IPS DF 19.7 (cell line): ENCODE measurements at regions not wholly inside any gene's neighbourhood (a gene's known extent, or its start where the extent isn't known, plus 50 kb on each side); places are given as distances from the start of the nearest gene placed in this dataset.

Experiments used
- DNase-seq: peaks from one replicate; pipeline ENCODE4 v3.0.0-alpha.2; 2013; ENCODE audit warnings: low read depth, low spot score

DNA sequence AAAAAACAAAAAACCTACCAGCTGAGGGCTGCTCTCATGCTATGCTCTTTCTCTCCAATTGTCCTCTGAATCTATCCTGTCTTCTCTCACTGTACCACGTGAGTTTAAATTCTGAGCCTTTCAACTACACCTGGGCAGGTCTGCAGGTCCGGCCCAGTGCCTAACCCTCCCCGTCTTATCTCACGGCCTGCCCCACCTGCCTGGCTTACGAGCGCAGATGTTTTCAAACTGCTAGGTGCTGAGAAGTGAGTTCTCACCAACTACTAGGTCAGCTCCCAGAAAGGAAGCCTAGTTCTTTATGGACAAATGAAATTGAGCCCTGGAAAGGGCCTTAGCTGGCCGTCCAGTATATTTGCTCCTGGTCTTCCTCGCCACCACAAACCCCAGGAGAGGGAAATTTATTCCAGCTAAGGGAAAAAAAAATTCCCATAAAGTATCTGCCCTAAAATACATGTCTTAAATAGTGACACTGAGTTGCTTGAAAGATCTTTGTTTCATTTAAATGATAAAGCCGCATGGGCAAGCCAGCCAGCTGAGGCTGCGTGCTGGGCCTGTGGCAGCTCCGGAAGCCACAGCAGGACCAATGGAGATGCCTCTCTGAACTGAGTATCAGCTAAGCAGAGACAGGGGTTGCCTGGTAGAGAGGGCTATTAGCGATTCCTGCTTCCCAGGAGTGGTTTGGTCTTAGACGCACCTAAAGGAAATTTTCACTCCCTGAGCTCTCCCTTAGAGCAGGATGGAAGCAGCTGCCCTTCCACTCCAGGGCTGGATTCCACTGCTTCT lies 92.5 kb upstream of the NCK2 start:
- no peak for DNase-seq

DNA sequence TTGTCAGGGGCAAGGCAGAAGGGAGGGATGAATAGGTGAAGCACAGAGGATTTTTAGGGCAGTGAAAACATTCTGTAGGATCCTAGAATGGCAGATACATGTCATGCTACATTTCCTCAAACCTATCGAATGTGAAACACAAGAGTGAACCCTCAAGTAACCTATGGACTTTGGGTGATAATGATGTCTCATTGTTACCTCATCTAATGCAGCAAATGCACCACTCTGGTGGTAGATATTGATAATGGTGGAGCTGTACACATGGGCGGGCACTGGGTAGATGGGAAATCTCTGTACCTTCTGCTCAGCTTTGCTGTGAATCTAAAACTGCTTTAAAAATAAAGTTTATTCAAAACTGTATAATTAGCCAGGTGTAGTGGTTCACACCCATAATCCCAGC lies 95.2 kb upstream of the NCK2 start:
- no peak for DNase-seq

DNA sequence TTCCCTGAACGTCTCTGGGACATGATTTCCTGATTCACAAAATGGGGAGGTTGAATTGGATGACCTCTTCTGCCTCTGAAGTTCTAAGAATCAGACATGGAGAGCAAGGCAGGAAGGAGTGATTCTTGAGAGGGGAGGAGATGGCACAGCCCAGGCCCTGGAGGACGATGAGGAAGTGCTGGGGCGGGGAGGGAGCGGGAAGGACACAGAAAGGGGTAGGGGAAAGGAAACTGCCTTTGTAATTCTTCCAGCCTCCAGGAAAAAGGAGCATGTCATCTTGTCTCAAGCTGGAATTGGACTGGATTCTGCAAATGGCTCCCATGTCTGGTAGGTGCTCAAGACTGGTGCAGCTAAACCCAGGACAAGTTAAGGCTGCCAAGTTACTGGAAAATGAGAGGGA lies 97.0 kb upstream of the NCK2 start:
- no peak for DNase-seq

DNA sequence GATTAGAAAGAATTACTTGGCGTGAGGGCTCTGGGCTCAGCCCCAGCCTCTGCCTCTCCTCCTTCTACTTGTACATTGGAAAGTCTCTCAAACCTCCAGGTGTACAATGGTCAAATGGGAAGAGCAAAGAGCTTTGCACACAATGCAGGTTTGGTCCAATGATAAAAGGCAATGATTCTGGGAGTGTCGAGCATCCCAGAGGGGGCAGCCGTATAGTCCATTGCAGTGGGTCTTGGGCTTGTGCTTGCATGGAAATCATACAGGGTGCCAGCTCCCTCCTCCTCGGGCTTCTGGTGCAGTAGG lies 98.0 kb upstream of the NCK2 start:
- no peak for DNase-seq

DNA sequence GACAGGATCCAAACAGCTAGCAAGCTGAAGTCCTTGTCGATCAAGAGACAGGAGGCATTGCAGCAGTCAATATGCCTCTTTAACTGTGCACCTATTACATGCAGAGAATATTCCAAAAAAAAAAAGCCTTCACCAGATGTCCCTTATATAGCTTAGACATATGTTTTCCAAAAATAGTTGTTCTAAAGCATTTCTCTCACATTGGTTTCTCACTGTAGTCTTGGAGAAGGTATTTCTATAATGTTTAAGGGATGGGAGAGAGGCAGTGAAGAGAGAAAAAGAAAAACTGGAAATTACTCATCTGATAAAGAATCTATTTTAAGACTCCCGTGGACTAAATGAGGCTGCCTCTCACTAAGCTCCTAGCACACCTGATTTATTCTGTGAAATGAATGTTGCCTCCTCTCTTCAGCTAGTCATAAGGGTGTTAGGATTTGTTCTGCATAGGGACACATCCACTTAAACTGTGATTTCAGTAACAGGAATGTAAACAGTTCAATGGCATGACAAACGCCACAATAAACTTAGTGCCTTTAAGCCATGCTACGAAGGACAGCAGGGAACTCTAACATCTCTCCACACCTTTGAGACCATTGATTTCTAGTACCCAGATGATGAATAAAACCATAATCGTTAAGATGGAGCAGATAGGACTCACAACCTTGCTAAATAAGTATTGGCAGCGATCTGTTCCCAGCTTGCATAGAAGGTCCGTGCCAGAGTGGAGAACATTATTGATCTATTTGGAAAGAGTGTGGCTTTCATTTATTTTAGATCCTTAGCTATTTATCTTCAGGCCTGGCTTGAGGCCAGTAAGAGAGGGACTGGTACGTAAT lies 98.6 kb upstream of the NCK2 start:
- no peak for DNase-seq

DNA sequence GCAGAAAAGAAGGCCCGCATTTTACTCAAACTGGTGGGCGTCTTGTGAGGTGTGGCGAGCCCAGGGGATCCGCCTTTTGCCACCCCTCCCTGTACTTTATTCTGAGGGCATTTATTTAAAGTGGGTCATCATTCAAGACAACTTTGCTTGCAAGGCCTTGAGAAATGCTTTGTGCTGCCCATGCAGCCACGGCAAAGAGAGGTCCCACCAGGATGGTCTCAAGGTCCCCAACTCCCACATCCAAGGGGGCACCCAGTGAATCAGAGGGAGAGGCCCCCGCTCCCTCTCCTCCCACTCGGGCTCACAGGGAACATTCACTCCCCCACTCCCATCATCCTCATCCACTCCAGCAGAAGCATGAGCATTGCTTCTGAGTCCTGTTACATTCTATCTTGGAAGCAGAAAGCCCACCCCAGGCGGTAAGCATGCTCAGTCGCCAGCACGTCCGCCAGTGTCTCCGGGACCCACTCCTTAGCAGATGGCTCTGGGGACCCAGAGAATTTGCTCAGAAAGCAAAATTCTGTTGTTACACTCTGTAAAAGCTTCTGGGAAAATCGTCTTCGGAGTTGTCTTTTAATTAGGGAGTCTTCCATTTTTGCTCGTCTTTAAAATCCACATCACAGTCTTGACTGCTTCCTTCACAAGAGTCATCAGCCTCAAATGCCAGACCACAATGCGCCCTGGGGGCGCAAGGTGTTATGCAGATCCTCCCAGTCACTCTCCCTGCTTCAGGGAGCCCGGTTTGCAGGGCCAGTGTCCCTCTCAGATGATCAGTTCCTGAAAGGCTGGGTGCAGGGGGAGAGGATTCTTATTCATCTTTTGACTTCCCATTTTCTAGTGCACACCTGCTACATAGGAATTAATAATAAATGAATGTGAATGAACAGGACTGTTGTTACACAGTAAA lies 99.4 kb upstream of the NCK2 start:
- DNase-seq = no peak

DNA sequence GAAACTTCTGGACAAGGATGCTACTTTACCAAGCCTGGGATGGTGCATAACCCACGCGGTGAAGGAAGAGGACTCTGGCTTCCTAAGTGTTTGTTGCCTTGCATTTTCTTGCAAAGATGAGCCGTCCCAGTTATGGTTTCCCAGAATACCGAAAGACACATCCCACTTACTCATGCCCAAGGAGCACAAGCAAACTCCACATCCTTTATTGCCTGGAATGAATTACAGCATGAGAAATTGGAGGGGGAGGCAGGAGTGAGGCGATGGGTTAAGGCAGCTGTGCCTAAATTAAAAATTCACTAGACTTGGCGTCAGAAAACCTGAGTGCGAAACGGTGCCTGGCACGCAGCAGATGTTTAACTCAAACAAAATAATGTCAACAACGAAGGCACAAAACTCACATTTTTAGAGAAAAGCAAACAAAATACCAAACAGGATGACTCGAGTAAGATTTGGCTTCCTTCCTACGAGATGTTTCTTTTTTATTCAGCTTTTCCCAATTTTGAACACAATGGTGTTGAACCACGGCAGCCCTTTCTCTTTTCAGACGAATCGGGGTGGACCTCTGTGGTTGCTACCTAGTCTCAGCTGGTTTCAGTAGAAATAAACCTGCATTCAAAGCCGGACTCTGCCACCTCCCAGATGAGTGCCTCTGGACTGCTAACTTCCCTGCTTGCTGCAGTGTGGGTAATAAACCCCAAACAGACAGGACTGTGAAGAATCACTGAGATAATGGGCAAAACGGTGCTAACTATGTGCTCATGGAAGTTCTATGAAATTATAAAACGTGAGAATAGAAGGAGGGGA lies 100.3 kb upstream of the NCK2 start:
- no peak for DNase-seq

DNA sequence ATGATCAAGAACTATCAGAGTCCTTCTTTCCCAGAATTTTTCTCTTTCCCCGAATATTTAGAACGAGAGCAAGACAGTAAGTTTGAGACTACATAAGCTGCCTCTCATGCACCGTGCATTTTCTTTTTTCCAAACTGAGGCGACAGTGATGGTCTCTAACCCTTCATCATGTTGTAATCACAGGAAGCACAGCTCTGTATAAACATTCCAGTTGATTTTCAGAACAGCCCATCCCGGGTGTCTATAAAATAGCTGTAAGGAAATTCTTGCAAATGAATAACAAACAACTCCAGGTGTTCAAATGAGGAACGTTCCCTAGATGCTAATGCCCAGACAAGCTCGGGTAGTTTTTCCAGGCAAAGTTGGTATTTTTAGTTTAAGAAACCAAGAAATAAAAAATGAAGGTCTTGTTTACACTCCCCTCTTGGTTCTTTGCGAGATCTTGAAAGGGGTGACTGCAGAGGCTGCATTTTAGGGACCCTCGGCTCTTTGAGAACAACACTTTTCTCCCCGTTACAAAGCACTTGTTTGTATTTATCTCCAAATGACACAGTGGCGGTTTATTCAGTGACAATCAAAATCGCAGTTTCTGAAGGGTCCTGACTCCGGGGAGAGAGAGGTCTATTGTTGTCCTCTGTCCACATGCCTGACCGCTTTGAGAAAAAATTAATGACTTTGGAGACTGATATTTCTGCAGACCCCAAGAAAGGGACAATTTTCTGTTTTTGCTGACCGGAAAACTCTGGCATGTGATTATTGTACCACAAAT lies 101.1 kb upstream of the NCK2 start:
- no peak for DNase-seq

DNA sequence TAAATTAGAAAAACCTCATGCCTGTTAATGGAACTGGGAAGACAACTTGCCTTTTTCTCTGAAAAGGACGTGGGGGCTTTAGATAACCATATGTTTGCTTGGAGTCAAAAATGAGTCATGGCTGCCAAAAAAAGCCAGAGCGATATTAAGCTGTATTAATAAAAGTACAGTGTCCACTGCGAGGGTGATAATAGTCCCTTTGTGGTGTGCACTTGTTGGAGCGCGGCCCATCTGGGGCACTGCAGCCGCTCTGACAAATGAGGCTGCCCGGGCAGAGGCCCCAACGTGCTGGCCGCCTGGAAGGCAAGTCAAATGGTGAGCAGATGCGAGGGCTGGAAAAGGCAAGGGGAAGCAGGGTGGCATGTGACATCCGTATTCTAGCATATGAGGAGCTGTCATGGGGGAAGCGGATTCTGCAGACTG lies 103.3 kb upstream of the NCK2 start:
- no peak for DNase-seq

DNA sequence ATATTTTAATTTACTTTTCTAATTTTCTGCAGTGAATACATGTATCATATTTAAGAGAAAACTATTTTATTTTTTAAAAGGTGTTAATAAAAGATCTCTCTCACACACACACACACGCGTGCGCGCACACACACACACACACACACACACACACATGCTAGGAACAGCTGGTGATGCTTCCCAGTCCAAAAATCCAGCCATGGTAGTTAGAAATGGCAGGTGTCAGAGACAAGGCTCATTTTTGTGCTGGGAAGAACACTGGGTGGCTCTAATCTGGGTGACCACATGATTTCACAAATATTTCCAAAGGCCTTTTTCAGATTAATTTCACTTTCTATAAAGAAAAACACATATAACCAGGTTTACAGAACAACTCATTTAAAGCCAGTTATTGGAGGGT lies 104.5 kb upstream of the NCK2 start:
- no peak for DNase-seq

DNA sequence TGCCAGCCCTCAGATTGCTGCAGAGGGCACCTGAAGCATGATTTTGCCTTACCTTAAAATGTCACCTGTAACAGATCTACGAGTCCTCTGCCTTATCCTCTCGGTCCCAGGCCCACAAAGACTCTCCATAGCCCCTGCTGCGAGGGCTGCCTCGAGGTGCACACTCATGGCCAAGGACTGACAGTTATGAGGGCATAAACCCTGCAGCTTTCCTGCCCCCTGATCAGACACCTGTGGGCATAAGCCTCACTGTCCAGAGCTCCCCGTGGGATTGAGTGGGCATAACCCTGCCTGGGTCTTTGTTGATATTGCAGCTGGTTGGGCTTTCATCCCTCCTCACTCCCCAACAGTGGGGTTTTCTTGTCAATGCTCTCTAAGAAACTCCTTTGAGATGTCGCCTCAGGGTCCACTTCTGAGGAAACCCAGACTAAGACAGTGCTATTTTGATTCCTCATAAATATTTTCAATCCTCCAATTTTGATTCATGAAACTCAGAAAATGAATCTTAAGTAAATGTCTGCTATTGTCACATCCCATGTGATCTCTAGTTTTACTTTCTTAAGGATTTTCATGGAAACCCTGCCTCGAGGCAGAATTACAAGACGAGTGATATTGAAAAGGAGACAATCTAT lies 108.5 kb upstream of the NCK2 start:
- DNase-seq = no peak

DNA sequence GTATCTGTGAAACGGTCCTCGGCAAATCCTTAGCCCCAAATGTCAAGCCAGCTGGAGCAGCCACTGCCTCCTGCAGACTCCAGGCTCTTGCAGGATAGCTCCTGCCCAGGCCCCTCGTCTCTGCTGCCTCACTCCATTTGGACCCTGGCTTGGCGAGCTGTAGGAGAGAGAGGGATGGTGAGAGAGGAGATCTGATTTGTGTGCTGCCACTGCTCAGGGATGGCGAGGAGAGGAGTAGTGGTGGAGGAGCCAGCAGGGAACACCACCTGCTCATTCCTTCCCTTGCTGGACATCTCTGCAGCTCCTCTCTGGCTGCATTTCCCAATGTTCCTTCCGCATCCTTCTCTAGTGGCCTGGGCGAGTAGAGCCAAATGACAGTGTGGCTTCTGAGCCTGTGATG lies 109.1 kb upstream of the NCK2 start:
- DNase-seq = no peak

DNA sequence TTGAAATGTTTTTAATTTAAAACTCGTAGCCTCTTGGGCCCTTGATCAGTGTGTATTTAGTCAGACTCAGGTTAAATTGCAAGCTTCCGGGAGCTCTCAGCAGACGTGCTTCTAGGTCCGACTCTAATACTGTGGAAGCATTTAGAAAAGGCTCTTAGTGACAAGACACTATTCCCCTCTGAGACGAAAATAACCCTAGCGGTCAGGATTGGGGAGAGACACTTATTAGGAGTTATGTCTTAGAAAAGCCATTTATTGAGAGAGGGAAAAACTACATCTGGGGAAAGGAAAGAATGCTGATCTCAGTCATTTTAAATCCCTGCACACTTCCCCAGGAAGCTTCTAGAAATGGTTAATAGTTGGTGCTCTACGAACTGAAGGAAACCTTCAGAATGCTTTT lies 110.5 kb upstream of the NCK2 start:
- no peak for DNase-seq

DNA sequence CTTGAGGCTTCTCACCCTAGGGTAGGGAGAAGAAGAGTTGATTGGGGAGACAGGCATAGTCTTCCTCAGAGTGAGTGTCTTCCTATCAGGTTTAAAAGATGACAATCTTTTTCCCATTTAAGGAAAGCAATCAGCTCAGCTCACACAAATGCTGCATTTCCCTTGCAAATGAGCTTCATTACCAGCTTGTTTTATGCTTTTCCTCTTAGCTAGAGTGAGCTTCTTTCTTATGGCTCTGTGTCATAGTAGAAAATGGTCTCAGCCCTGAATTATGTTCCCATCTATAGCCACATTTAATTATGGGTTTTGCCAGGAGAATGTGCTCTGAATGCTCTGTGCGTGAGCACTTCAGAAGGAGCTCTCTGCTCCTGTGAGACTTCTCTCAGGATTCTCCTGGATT lies 112.8 kb upstream of the NCK2 start:
- no peak for DNase-seq

DNA sequence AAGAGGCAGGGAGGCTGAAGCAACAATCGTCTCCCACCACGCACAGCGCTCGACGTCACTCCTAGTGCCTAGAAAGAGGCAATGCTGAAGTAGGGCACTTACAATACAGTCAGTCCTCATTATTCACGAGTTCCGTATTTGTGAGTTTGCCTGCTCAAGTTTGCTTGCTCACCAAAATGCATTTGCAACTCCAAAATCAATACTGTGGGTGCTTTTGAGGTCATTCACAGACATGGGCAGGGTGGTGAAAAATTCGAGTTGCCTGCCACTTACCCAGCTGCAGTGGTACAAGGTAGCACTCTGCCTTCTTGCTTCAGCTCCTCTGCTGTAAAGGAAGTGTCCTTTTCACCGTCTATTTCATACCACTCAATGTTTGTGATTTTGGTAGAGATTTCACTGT lies 113.7 kb upstream of the NCK2 start:
- DNase-seq = no peak

DNA sequence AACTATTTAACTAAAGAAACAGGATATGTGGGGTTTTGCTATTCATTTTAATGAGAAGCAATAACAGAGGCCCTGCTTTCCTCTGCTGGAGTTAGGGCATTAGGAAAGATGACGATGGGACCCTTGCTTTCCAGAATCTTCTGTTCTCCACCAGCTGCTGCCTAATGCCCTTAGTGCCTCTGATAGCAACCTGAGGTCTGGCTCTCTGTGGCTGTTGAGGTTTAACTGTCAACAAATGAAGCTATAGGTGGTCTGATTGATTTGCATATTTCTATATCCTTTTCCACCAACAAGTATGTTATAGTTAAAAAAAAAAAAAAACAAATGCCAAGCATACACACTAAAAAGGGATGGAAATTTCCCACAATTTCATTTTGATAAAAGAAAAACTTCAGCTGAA lies 115.1 kb upstream of the NCK2 start:
- no peak for DNase-seq

DNA sequence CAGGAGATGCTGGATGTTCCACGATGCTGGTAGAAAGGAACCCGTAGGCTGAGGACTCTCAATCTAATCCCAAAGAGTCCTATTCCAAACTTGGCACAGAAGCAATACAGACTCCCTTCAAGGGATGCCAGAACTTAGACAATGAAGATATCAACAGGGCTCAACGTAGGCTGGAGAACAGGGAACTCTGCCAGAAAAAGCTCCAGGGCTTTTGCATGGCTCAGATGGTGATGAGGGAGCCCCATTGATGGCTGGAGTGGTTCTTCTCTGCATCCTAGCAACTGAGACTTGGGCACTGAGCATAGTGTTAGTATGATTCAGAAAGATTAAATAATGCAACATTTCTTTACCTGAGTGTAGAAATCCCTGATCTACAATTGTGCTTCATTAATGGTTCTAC lies 117.2 kb upstream of the NCK2 start:
- no peak for DNase-seq

DNA sequence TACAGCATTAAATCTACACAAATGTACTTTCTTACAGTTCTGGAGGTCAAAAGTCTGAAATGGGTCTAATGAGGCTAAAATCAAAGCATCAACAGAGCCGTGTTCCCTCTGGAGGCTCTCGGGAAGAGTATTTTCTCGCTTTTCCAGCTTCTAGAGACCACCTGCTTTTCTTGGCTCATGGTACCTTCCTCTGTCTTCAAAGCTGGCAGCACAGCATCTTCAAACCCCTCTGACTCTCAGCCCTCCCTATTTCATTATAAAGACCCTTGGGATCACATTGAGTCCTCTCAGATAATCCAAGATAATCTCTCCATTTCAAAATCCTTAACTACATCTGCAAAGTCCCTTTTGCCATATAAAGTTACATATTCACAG lies 117.8 kb upstream of the NCK2 start:
- no peak for DNase-seq

DNA sequence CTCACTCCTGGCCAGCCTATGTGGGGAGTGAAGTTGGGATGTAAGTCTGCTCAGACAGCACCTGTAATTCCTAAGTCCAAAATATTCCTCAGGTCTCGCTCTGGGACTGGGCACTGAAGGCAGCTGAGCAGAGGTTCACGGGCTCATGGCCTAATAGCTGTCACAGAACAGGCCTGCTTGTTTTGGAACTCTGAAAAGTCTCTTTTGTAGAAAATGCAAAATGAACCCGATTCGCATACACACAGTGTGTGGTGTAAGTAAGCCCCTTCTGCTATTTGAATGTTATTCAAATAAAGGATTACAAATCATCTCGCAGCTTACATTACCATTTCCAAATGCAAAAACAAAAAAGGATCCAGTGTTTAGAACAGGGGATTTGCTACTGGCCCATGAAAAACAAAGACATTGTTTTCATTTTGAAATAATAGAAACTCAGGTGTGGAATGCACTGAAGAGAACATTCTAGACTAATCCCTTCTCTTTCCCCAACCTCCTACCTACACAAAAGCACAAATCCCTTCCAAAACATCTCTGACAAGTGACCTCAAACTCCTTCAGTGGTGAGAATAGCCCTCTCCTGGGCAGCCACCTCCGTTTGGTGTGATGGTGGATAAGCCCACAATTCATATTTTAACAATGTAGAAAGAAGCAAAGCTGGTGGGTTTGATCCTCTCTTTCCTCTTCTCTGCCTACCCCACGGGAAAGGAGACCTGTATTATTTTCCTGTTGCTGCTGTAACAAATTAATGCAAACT lies 118.3 kb upstream of the NCK2 start:
- DNase-seq = no peak

DNA sequence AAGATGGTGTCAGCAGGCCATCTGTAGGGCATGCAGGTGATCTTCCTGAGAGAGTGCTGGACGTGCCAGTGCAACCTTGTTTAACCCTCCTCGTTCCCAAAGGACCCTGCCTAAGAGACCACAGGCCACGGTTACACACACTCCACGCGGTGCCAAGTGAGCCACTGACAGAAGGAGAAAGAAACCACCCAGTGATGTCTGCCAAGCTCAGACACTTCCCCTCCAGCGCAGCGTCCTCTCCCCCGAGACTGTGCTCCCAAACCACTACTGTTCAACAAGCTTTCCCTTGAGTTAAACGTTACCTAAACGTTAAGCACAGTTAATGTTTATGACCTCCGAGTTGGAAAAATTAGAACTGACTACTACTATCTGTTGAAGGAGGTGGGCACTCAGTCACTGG lies 119.1 kb upstream of the NCK2 start:
- no peak for DNase-seq
